Mesothelial cell of epicardium (in vitro differentiated cells): ENCODE measurements at regions not wholly inside any gene's neighbourhood (a gene's known extent, or its start where the extent isn't known, plus 50 kb on each side); places are given as distances from the start of the nearest gene placed in this dataset.

ENCODE experiments used
- DNase-seq, 2 experiments: peaks; one replicate each; pipeline ENCODE4 v3.0.0; 2021; ENCODE audit warnings: low spot score in 2 of 2; ENCODE audit not compliant: unreplicated experiment in 2 of 2
- H3K27ac Mint-ChIP-seq: 2 replicates; pipeline ENCODE4 v1.8.0; 2021; ENCODE audit warnings: mixed read lengths
- H3K27me3 Mint-ChIP-seq: 2 replicates; pipeline ENCODE4 v1.8.0; 2021; ENCODE audit warnings: low read depth, mixed read lengths
- H3K36me3 Mint-ChIP-seq: 2 replicates; pipeline ENCODE4 v1.8.0; 2021; ENCODE audit warnings: mixed read lengths
- H3K4me1 Mint-ChIP-seq: 2 replicates; pipeline ENCODE4 v1.8.0; 2021; ENCODE audit warnings: mixed read lengths
- H3K4me3 Mint-ChIP-seq: 2 replicates; pipeline ENCODE4 v1.8.0; 2021; ENCODE audit warnings: mild to moderate bottlenecking, moderate library complexity, mixed read lengths
- H3K9me3 Mint-ChIP-seq: 2 replicates; pipeline ENCODE4 v1.8.0; 2021; ENCODE audit warnings: mixed read lengths
- TF ChIP-seq, protein P1 (sequence below): fragments of 200-600 bp; sonication (generic); IDR thresholded peaks from one replicate; pipeline ENCODE4 v1.5.0; 2021; ENCODE audit warnings: antibody characterized with exemption; ENCODE audit not compliant: unreplicated experiment

DNA sequence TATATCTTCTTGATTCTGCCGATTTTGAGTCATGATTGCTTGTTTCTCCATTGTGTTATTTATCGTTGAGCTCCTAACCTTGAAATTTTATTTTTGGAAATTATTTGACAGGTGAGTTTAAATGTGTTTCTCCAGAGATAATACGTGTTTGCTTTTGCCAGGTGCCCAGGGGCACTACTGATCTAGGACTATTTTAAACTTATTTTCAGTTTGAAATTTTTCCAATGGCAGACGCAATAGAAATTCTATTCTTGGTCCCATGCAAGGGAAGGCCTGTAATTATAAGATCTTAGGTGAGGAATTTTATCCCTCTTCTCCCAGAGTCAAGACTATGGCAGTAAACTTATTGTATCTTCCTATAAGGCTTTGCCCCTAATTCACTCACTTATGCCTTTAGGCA lies 252.8 kb downstream of the AEBP2 start:
- Mint-ChIP-seq H3K36me3 (no peaks in the 10 kb centered on the region), H3K27ac (no peak overlapping the region), H3K9me3 (peaks cover 13% of the 10 kb centered on the region), H3K4me3 (no peak overlapping the region), H3K4me1 (peaks cover 15% of the 10 kb centered on the region), H3K27me3 (no peaks in the 10 kb centered on the region)
- DNase-seq = no peak
- TF ChIP-seq, protein P1, sequence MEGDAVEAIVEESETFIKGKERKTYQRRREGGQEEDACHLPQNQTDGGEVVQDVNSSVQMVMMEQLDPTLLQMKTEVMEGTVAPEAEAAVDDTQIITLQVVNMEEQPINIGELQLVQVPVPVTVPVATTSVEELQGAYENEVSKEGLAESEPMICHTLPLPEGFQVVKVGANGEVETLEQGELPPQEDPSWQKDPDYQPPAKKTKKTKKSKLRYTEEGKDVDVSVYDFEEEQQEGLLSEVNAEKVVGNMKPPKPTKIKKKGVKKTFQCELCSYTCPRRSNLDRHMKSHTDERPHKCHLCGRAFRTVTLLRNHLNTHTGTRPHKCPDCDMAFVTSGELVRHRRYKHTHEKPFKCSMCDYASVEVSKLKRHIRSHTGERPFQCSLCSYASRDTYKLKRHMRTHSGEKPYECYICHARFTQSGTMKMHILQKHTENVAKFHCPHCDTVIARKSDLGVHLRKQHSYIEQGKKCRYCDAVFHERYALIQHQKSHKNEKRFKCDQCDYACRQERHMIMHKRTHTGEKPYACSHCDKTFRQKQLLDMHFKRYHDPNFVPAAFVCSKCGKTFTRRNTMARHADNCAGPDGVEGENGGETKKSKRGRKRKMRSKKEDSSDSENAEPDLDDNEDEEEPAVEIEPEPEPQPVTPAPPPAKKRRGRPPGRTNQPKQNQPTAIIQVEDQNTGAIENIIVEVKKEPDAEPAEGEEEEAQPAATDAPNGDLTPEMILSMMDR = no peak

DNA sequence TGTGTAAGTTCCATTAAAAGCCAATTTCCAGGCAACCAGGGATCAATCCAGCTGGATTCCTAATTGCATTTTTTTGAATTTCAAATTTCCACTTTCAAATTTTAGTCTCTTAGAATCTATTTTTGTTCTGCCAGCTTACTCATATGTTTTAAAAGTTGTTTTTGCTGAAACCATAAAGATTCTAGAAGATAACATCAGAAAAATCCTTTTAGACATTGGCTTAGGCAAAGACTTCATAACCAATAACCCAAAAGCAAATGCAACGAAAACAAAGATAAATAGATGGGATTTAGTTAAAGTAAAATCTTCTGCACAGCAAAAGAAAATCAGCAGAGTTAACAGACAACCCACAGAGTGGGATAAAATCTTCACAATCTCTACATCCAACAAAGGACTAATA lies 253.3 kb downstream of the AEBP2 start:
- Mint-ChIP-seq H3K9me3 (peaks cover 13% of the 10 kb centered on the region), H3K4me1 (peaks cover 15% of the 10 kb centered on the region), H3K27me3 (no peaks in the 10 kb centered on the region), H3K4me3 (no peak overlapping the region), H3K27ac (no peak overlapping the region), H3K36me3 (no peaks in the 10 kb centered on the region)
- TF ChIP-seq, protein P1 = no peak
- DNase-seq = no peak

DNA sequence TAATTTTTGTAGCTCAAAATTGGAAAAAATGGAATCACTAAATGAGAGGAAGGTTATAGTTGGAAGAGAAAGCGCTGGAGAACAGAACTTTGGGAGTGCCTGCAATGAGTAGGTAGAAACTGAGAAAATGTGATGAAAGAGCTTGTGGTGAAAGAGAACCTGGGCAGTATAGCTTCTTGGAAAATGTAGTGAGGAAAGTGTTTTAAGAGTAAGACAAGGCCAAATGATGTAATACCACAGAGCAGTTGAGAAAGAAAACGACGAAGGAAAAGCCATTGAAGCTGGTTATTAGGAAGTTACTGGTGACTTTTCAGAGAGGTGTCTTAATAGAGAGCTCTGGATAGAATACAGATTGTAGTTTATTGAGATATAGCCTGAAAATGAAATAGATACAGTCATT lies 255.3 kb downstream of the AEBP2 start:
- Mint-ChIP-seq H3K36me3 (no peaks in the 10 kb centered on the region), H3K27ac (no peak overlapping the region), H3K9me3 (peaks cover 16% of the 10 kb centered on the region), H3K4me3 (no peak overlapping the region), H3K27me3 (no peaks in the 10 kb centered on the region), H3K4me1 (peaks cover 15% of the 10 kb centered on the region)
- TF ChIP-seq, protein P1 = no peak
- DNase-seq = no peak

DNA sequence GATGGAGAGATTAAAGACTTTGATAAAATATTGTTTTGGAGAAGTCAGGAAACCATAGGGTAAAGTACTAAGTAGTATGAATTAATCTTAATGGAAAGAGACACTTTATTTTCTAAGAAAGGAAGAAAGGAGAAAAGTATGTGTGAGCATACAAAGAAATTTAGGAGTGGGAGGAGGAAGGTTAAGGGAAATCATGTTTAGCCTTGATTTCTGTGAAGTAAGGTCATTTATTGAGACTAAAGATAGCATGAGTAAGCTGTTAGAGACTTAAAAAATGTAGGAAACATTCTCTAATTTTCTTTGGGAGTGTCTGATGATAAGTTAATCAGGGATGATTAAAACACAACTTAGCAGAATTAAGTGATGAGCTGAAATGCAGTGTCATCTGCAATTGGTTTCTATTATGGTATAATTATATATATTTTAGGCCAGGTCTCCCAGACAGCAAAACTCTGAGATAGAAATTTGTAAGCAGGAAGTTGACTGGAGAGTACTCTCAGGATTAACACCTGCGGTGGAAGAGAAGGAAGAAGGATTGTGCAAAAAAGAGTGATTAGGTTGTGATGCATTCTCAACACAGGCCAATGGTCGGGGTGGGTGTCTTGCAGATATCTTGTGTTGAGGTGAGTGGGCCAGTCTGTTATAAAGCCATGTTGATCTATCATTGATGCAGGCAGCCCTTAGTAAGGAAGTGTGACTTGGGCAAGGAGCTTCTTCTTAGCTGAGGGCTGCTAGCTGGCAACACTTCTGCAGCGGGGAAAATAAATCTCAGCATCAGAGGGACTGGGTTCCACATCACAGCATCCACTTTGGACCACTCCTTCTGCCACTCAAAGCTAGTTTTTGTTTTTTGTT lies 256.2 kb downstream of the AEBP2 start:
- no peaks in the 10 kb centered on the region for H3K27me3 Mint-ChIP-seq
- H3K4me1 Mint-ChIP-seq = peaks cover 15% of the 10 kb centered on the region
- H3K27ac Mint-ChIP-seq = no peak overlapping the region

DNA sequence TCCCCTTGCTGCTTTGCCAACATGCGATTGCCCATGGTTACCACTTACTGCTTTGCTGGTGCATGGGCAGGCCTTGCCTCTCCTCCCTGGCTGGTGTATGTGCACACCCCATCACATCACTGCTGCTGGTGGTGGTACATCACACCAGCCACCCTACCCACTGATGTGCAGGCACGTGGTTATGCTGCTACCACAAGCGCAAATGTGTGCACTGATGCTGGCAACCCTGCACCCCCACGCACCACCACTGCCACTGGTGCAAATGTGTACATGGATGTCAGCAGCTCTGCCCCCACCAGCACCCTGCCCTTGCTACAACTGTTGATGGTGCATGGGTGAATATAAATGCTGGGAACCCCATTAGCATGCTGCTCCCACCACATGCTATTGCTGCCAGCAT lies 261.7 kb downstream of the AEBP2 start:
- peaks cover 41% of the 10 kb centered on the region for H3K9me3 Mint-ChIP-seq
- DNase-seq = no peak

More for the DNA sequence above, 256.2 kb downstream of the AEBP2 start:
- TF ChIP-seq, protein P1 = no peak
- DNase-seq = no peak
- H3K36me3 Mint-ChIP-seq = no peaks in the 10 kb centered on the region
- peaks cover 20% of the 10 kb centered on the region for H3K9me3 Mint-ChIP-seq
- no peak overlapping the region for H3K4me3 Mint-ChIP-seq

More for the DNA sequence above, 261.7 kb downstream of the AEBP2 start:
- Mint-ChIP-seq H3K36me3 (peaks cover 10% of the 10 kb centered on the region), H3K27me3 (no peaks in the 10 kb centered on the region), H3K27ac (no peak overlapping the region), H3K4me1 (peaks cover under 1% of the 10 kb centered on the region), H3K4me3 (no peak overlapping the region)
- TF ChIP-seq, protein P1 = no peak
